ENCODE measurements at regions not wholly inside any gene's neighbourhood (a gene's known extent, or its start where the extent isn't known, plus 50 kb on each side); places are given as distances from the start of the nearest gene placed in this dataset.

DNA sequence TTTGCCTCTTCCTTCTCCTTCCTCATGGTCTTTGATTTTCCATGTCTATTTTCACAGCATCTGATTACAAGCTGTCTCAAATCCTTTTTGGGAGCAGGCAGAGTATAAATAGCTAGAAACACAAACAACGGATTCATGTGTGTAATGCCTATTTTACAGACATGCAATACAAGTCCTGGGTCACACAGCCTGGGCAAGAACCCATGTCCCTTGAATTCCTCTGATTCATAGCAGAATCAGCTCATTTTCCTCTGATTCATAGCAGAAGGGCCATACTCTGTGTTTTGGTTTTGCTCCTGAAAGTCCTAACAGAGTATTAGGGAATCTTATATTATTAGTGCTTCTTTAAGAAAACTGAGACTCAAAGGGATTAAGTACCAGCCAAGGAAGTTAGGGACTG is 71.3 kb downstream of the IRX5 start:
- no peak for DNase-seq (ENCODE audit: low spot score in 2 of 2)
- no peak overlapping the region for H3K4me3 ChIP-seq
- H3K9me3 ChIP-seq, result no peaks in the 10 kb centered on the region
- H3K4me1 ChIP-seq, result no peaks in the 10 kb centered on the region
- H3K27ac ChIP-seq, result no peak overlapping the region
- H3K27me3 ChIP-seq, result peaks cover 9% of the 10 kb centered on the region
- 61% methylated on average over 1 of the region's 1 CpG for WGBS
- TF ChIP-seq POLR2A (IDR thresholded peaks at IDR 0.05), result no peak
- no peak for TF ChIP-seq CTCF (IDR thresholded peaks at IDR 0.05)
- no peak for TF ChIP-seq POLR2AphosphoS5 (IDR thresholded peaks at IDR 0.05)
- TF ChIP-seq EP300 (IDR thresholded peaks at IDR 0.05), result no peak
- H3K36me3 ChIP-seq, result no peaks in the 10 kb centered on the region

- TF ChIP-seq POLR2AphosphoS5 (IDR thresholded peaks at IDR 0.05) (no peak), POLR2A (IDR thresholded peaks at IDR 0.05) (no peak), EP300 (IDR thresholded peaks at IDR 0.05) (no peak), CTCF (IDR thresholded peaks at IDR 0.05) (no peak)
- H3K4me3 ChIP-seq, result no peak overlapping the region
- no peak overlapping the region for H3K27ac ChIP-seq
- H3K27me3 ChIP-seq, result peaks cover 9% of the 10 kb centered on the region
- 55% methylated on average over 5 of the region's 5 CpGs for WGBS
- H3K36me3 ChIP-seq, result no peaks in the 10 kb centered on the region
- no peaks in the 10 kb centered on the region for H3K4me1 ChIP-seq
- no peaks in the 10 kb centered on the region for H3K9me3 ChIP-seq
- no peak for DNase-seq (ENCODE audit: low spot score in 2 of 2)
Measured at GRCh38 chr16:55002419-55002818, 71.8 kb downstream of the IRX5 start.

- H3K27ac ChIP-seq, result no peak overlapping the region
- no peaks in the 10 kb centered on the region for H3K9me3 ChIP-seq
- WGBS, result 93% methylated on average over 2 of the region's 2 CpGs
- DNase-seq (ENCODE audit: low spot score in 2 of 2), result peak in 1 of 2 donors; percentile 65
- TF ChIP-seq POLR2AphosphoS5 (IDR thresholded peaks at IDR 0.05), result no peak
- no peak for TF ChIP-seq POLR2A (IDR thresholded peaks at IDR 0.05)
- no peak for TF ChIP-seq EP300 (IDR thresholded peaks at IDR 0.05)
- no peak for TF ChIP-seq CTCF (IDR thresholded peaks at IDR 0.05)
- no peaks in the 10 kb centered on the region for H3K36me3 ChIP-seq
- no peak overlapping the region for H3K4me3 ChIP-seq
- no peaks in the 10 kb centered on the region for H3K4me1 ChIP-seq
- H3K27me3 ChIP-seq, result peaks cover 5% of the 10 kb centered on the region
Measured at GRCh38 chr16:55003306-55003705, 72.6 kb downstream of the IRX5 start.

DNA sequence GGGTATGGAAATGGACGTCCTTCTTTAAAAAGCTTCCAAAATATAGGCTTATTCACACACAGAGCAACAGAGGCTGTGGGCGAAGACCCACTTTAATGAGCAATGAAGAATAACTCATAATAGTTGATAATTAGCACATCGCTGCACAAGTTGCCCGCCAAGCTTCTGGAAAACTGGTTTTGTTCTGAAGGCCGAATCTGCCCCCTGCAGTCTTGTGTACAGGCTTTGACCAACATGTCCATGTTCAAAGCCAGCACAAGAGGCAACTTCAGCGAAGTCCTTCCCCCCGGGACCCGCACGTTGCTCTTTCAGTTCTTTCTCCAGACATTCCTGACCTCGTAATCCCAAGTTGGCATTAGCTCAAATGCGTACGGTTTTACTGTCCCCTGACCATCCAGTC is 73.3 kb downstream of the IRX5 start:
- Histone ChIP-seq H3K27ac (no peak overlapping the region), H3K4me3 (no peak overlapping the region), H3K4me1 (no peaks in the 10 kb centered on the region), H3K27me3 (peaks cover 9% of the 10 kb centered on the region), H3K9me3 (no peaks in the 10 kb centered on the region), H3K36me3 (no peaks in the 10 kb centered on the region)
- TF ChIP-seq EP300 (IDR thresholded peaks at IDR 0.05), result no peak
- TF ChIP-seq POLR2AphosphoS5 (IDR thresholded peaks at IDR 0.05), result no peak
- TF ChIP-seq POLR2A (IDR thresholded peaks at IDR 0.05), result no peak
- TF ChIP-seq CTCF (IDR thresholded peaks at IDR 0.05), result no peak
- 91% methylated on average over 12 of the region's 12 CpGs for WGBS
- DNase-seq (ENCODE audit: low spot score in 2 of 2), result no peak

DNA sequence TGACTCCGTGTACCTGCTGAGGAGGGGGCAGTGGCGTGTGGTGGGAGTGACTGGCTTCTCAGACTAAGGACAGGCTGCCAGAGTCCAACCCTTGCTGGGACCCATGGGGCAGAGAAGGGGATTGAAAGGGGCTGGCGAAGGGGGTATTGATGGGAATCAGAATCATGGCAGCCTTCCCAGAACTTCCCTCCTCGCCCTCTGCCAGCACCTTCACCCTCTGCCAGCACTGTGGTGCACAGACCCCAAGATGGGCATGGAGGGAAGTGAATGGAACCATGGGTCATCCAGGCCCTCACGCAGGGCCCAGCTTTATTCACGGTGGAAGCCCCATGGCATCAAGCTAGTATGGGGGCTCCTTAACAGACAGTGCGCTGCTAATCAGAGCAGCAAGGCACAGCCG is 76.8 kb downstream of the IRX5 start:
- DNase-seq (ENCODE audit: low spot score in 2 of 2), result no peak
- no peak overlapping the region for H3K27ac ChIP-seq
- peaks cover 4% of the 10 kb centered on the region for H3K27me3 ChIP-seq
- 86% methylated on average over 8 of the region's 8 CpGs for WGBS
- no peaks in the 10 kb centered on the region for H3K9me3 ChIP-seq
- TF ChIP-seq EP300 (IDR thresholded peaks at IDR 0.05) (no peak), POLR2A (IDR thresholded peaks at IDR 0.05) (no peak), POLR2AphosphoS5 (IDR thresholded peaks at IDR 0.05) (no peak), CTCF (IDR thresholded peaks at IDR 0.05) (no peak)
- H3K36me3 ChIP-seq, result no peaks in the 10 kb centered on the region
- H3K4me3 ChIP-seq, result no peak overlapping the region
- no peaks in the 10 kb centered on the region for H3K4me1 ChIP-seq
